ENCODE measurements at regions not wholly inside any gene's neighbourhood (a gene's known extent, or its start where the extent isn't known, plus 50 kb on each side); places are given as distances from the start of the nearest gene placed in this dataset.

DNA sequence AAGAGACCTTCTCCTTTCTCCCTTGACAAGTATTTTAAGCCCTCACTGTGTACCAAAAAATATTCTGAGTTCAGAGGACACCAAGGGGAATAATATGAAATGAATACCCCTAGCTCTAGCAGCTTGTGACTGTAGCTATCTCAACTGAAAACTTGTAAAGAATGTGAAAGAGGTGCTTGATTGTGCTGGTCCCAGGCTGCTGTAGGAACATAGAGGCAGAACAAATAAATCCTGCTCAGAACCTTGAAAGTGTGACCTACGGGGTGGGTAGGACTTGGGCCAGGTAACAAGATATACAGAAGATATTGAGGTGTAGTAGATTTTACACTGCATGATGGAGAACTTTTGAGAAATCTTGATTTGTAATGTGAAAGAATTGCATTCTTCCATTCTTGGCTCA, 606.8 kb downstream of the TOX3 start:
- DNase-seq (ENCODE audit: low spot score) = no peak
- TF ChIP-seq EZH2phosphoT487 (IDR thresholded peaks at IDR 0.05; ENCODE audit: borderline replicate concordance, low read depth, low read length) = no peak
- TF ChIP-seq, protein P1, sequence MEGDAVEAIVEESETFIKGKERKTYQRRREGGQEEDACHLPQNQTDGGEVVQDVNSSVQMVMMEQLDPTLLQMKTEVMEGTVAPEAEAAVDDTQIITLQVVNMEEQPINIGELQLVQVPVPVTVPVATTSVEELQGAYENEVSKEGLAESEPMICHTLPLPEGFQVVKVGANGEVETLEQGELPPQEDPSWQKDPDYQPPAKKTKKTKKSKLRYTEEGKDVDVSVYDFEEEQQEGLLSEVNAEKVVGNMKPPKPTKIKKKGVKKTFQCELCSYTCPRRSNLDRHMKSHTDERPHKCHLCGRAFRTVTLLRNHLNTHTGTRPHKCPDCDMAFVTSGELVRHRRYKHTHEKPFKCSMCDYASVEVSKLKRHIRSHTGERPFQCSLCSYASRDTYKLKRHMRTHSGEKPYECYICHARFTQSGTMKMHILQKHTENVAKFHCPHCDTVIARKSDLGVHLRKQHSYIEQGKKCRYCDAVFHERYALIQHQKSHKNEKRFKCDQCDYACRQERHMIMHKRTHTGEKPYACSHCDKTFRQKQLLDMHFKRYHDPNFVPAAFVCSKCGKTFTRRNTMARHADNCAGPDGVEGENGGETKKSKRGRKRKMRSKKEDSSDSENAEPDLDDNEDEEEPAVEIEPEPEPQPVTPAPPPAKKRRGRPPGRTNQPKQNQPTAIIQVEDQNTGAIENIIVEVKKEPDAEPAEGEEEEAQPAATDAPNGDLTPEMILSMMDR (conservative IDR thresholded peaks at IDR 0.05; ENCODE audit: low read length) = no peak
- H3K4me2 ChIP-seq (ENCODE audit: low read length) = no peak overlapping the region
- H3K9me2 ChIP-seq (ENCODE audit: insufficient read depth, low read length) = no peaks in the 10 kb centered on the region
- H3K27ac ChIP-seq (ENCODE audit: low read depth, low read length, poor library complexity, severe bottlenecking) = no peak overlapping the region
- H2AFZ ChIP-seq (ENCODE audit: low read length) = no peak overlapping the region
- H3K9me3 ChIP-seq (ENCODE audit: low read length) = no peaks in the 10 kb centered on the region
- CTCF ChIA-PET (ENCODE audit: unreplicated experiment) = no interaction called here
- no peaks in the 10 kb centered on the region for H3K79me2 ChIP-seq (ENCODE audit: insufficient read depth, low read depth, low read length)
- no peaks in the 10 kb centered on the region for H3K4me1 ChIP-seq (ENCODE audit: insufficient read depth, low read length, poor library complexity, severe bottlenecking)
- no peaks in the 10 kb centered on the region for H4K20me1 ChIP-seq (ENCODE audit: insufficient read depth, low read length)
- BruUV-seq (replicated peaks) = no TSS peak
- H3K4me3 ChIP-seq (ENCODE audit: low read depth, low read length, poor library complexity, severe bottlenecking) = no peak overlapping the region
- POLR2A ChIA-PET = interaction anchor here (0.6 kb wide), 1 partner anchor 720 kb away, joined by 5 read pairs; no protein-coding TSS in a partner anchor
- intact Hi-C loops (cut with micrococcal nuclease; ENCODE audit: unreplicated experiment) = no loop called here
- H3K36me3 ChIP-seq (ENCODE audit: insufficient read depth, low read length) = no peaks in the 10 kb centered on the region

DNA sequence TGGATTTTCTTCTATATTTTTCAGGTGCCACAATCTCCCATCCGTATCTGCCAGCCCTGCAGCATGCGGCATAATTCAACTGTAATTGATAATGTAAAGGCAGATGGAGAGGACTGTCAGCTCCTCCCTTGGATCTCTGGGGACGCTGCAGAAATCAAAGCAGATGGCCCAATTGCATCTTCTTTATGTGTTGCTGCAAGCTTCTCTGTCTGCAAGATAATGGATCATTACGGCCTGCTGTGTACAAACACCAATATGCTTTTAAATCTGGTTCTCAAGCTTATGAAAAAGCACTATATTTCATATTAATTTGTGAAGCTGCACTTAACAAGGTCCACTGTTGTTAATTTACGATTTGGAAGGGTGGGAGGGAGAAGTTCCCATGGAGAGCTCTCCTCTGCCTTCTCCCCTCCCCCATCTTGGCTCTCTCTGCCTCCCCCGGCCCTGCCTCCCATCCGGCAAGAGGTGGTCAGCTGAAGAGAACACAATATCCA, 607.5 kb downstream of the TOX3 start:
- H3K79me2 ChIP-seq (ENCODE audit: insufficient read depth, low read depth, low read length) = no peaks in the 10 kb centered on the region
- H3K4me2 ChIP-seq (ENCODE audit: low read length) = no peak overlapping the region
- H3K36me3 ChIP-seq (ENCODE audit: insufficient read depth, low read length) = no peaks in the 10 kb centered on the region
- intact Hi-C loops (cut with micrococcal nuclease; ENCODE audit: unreplicated experiment) = no loop called here
- H3K27ac ChIP-seq (ENCODE audit: low read depth, low read length, poor library complexity, severe bottlenecking) = no peak overlapping the region
- BruUV-seq (replicated peaks) = no TSS peak
- no peak for DNase-seq (ENCODE audit: low spot score)
- no peak overlapping the region for H2AFZ ChIP-seq (ENCODE audit: low read length)
- no peak overlapping the region for H3K4me3 ChIP-seq (ENCODE audit: low read depth, low read length, poor library complexity, severe bottlenecking)
- H3K9me3 ChIP-seq (ENCODE audit: low read length) = no peaks in the 10 kb centered on the region
- ChIA-PET CTCF (ENCODE audit: unreplicated experiment) (no interaction called here), POLR2A (interaction anchor here (0.6 kb wide), 1 partner anchor 721 kb away, joined by 5 read pairs; no protein-coding TSS in a partner anchor)
- H4K20me1 ChIP-seq (ENCODE audit: insufficient read depth, low read length) = no peaks in the 10 kb centered on the region
- no peaks in the 10 kb centered on the region for H3K4me1 ChIP-seq (ENCODE audit: insufficient read depth, low read length, poor library complexity, severe bottlenecking)
- TF ChIP-seq EZH2phosphoT487 (IDR thresholded peaks at IDR 0.05; ENCODE audit: borderline replicate concordance, low read depth, low read length) = no peak
- TF ChIP-seq, protein P1 (conservative IDR thresholded peaks at IDR 0.05; ENCODE audit: low read length) = no peak
- no peaks in the 10 kb centered on the region for H3K9me2 ChIP-seq (ENCODE audit: insufficient read depth, low read length)

DNA sequence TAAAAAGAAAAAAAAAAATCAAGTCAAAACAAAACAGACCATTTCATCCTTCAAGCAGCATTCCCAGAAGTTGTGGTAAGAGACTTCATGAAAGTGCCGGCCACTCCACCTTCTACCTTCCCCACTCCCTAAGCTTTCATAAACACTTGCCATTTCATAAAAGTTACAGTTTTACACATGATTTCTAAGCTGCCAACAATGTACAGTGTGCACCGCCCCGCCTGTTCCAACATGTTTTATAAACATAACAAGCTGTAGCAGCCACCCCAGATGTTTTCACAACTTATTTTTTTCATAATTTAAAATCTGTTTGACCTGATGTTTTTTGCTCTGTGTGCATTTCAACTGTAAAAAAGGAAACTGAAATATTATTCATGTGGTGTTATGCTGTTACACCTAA, 608.1 kb downstream of the TOX3 start:
- Histone ChIP-seq H3K36me3 (ENCODE audit: insufficient read depth, low read length) (no peaks in the 10 kb centered on the region), H2AFZ (ENCODE audit: low read length) (no peak overlapping the region), H3K79me2 (ENCODE audit: insufficient read depth, low read depth, low read length) (no peaks in the 10 kb centered on the region), H3K4me3 (ENCODE audit: low read depth, low read length, poor library complexity, severe bottlenecking) (no peak overlapping the region), H3K4me1 (ENCODE audit: insufficient read depth, low read length, poor library complexity, severe bottlenecking) (no peaks in the 10 kb centered on the region), H3K27ac (ENCODE audit: low read depth, low read length, poor library complexity, severe bottlenecking) (no peak overlapping the region), H3K9me2 (ENCODE audit: insufficient read depth, low read length) (no peaks in the 10 kb centered on the region), H3K4me2 (ENCODE audit: low read length) (no peak overlapping the region), H4K20me1 (ENCODE audit: insufficient read depth, low read length) (no peaks in the 10 kb centered on the region), H3K9me3 (ENCODE audit: low read length) (no peaks in the 10 kb centered on the region)
- no TSS peak for BruUV-seq (replicated peaks)
- DNase-seq (ENCODE audit: low spot score) = no peak
- TF ChIP-seq EZH2phosphoT487 (IDR thresholded peaks at IDR 0.05; ENCODE audit: borderline replicate concordance, low read depth, low read length) = no peak
- TF ChIP-seq, protein P1 (conservative IDR thresholded peaks at IDR 0.05; ENCODE audit: low read length) = no peak
- ChIA-PET POLR2A (no interaction called here), CTCF (ENCODE audit: unreplicated experiment) (no interaction called here)
- intact Hi-C loops (cut with micrococcal nuclease; ENCODE audit: unreplicated experiment) = no loop called here

Measured in OCI-LY7 (cell line).